ENCODE measurements at regions not wholly inside any gene's neighbourhood (a gene's known extent, or its start where the extent isn't known, plus 50 kb on each side); places are given as distances from the start of the nearest gene placed in this dataset.
A peak's percentile ranks its signal among the peaks of the same experiment; 100 is the strongest.
"Not testable (repeated sequence)": the region's sequence is repeated elsewhere in the genome, so short reads cannot be mapped to it uniquely, and the experiment has no call there.

- DNase-seq = not testable (repeated sequence)
These were observed 129.1 kb downstream of the CCT8L2 start for GRCh38 chr22:16463472-16463871.

GRCh38 chr22:16447451-16447850 is 145.2 kb downstream of the CCT8L2 start:
- DNase-seq = not testable (repeated sequence)

GRCh38 chr22:16446755-16447440 is 145.7 kb downstream of the CCT8L2 start:
- DNase-seq = not testable (repeated sequence)

- DNase-seq = peak in 1 of 14 donors; percentile 2
These were observed 151.6 kb downstream of the CCT8L2 start for GRCh38 chr22:16441014-16441413.

- not testable (repeated sequence) for DNase-seq
These were observed 169.1 kb downstream of the CCT8L2 start for GRCh38 chr22:16423476-16423875.

GRCh38 chr22:16417498-16417897 is 175.1 kb downstream of the CCT8L2 start:
- DNase-seq = not testable (repeated sequence)

- DNase-seq = not testable (repeated sequence)
These were observed 188.0 kb downstream of the CCT8L2 start for GRCh38 chr22:16404639-16405038.

- DNase-seq = not testable (repeated sequence)
These were observed 188.9 kb downstream of the CCT8L2 start for GRCh38 chr22:16403661-16404060.

GRCh38 chr22:16402874-16403399 is 189.7 kb downstream of the CCT8L2 start:
- not testable (repeated sequence) for DNase-seq

GRCh38 chr22:16393476-16393875 is 199.1 kb downstream of the CCT8L2 start:
- DNase-seq = not testable (repeated sequence)

GRCh38 chr22:16391417-16391930 is 201.1 kb downstream of the CCT8L2 start:
- DNase-seq = not testable (repeated sequence)

- not testable (repeated sequence) for DNase-seq
These were observed 201.9 kb downstream of the CCT8L2 start for GRCh38 chr22:16390541-16391217.

GRCh38 chr22:16390046-16390445 is 202.6 kb downstream of the CCT8L2 start:
- DNase-seq = not testable (repeated sequence)

- DNase-seq = not testable (repeated sequence)
These were observed 203.4 kb downstream of the CCT8L2 start for GRCh38 chr22:16389256-16389655.

- not testable (repeated sequence) for DNase-seq
These were observed 204.0 kb downstream of the CCT8L2 start for GRCh38 chr22:16388616-16389015.

- DNase-seq = not testable (repeated sequence)
These were observed 204.5 kb downstream of the CCT8L2 start for GRCh38 chr22:16388127-16388526.

GRCh38 chr22:16387543-16387942 is 205.1 kb downstream of the CCT8L2 start:
- DNase-seq = not testable (repeated sequence)

- no peak for DNase-seq
These were observed 205.5 kb downstream of the CCT8L2 start for GRCh38 chr22:16387088-16387487.

GRCh38 chr22:16361328-16361727 is 231.3 kb downstream of the CCT8L2 start:
- DNase-seq = not testable (repeated sequence)

GRCh38 chr22:16352637-16353036 is 240.0 kb downstream of the CCT8L2 start:
- not testable (repeated sequence) for DNase-seq

- not testable (repeated sequence) for DNase-seq
These were observed 245.5 kb downstream of the CCT8L2 start for GRCh38 chr22:16347083-16347482.

- DNase-seq = not testable (repeated sequence)
These were observed 277.0 kb downstream of the CCT8L2 start for GRCh38 chr22:16315565-16315964.

Data from C1 segment of cervical spinal cord (tissue), 14 donors.